ENCODE measurements at regions not wholly inside any gene's neighbourhood (a gene's known extent, or its start where the extent isn't known, plus 50 kb on each side); places are given as distances from the start of the nearest gene placed in this dataset.

DNA sequence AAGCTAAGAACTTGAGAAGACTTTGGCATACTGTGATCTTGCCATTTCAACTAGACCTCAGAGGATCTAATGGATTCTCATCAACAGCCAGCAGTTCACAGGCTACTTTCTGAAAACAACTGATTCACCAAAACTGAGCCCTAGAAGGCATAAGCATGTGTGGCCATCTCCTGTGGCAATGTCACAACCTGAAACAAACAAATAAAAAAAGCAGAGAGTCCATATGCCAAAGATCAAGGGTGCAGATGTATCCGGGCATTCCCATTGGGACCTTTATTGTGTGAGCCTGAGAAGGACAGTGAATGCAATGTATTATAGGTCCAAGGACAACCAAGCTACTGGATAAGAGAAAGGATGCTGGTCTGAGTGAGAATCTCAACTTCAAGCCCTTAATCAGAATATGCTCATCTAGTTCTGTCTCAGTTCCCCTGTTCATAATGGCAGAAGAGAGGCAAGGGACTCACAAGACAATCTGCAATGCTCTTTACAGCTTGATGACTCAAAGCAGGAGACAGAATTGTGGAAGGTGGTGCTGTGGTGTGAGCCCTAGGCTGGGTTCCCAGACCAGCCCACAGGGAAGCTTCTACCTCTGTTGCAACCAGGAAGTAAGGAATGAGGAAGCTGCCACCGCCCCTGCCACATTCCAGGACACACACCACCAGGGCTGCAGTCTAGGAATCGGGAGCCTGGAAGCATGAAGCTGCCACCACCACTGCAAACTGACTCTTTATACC, 133.7 kb downstream of the RAP2A start:
- DNase-seq (ENCODE audit: low spot score) = no peak
- Histone ChIP-seq H3K27ac (no peak overlapping the region), H3K4me3 (no peak overlapping the region)
- TF ChIP-seq, protein P1, sequence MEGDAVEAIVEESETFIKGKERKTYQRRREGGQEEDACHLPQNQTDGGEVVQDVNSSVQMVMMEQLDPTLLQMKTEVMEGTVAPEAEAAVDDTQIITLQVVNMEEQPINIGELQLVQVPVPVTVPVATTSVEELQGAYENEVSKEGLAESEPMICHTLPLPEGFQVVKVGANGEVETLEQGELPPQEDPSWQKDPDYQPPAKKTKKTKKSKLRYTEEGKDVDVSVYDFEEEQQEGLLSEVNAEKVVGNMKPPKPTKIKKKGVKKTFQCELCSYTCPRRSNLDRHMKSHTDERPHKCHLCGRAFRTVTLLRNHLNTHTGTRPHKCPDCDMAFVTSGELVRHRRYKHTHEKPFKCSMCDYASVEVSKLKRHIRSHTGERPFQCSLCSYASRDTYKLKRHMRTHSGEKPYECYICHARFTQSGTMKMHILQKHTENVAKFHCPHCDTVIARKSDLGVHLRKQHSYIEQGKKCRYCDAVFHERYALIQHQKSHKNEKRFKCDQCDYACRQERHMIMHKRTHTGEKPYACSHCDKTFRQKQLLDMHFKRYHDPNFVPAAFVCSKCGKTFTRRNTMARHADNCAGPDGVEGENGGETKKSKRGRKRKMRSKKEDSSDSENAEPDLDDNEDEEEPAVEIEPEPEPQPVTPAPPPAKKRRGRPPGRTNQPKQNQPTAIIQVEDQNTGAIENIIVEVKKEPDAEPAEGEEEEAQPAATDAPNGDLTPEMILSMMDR (IDR thresholded peaks at IDR 0.05) = no peak

DNA sequence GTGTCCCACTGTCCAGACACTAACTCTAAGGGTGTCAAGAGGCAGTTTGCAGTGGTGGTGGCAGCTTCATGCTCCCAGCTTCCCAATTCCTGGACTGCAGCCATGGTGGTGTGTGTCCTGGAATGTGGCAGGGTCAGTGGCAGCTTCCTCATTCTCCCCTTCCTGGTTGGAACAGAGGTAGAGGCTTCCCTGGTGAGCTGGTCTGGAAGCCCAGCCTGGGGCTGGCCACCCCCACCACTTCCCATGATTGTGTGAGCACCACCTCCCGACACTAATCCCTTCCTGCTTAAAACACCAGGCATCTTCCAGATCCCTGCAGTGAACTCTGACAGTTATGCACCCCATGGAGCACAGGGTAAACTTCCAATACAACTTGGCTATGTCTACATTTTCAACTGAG, 134.9 kb downstream of the RAP2A start:
- no peak for DNase-seq (ENCODE audit: low spot score)
- no peak overlapping the region for H3K4me3 ChIP-seq

DNA sequence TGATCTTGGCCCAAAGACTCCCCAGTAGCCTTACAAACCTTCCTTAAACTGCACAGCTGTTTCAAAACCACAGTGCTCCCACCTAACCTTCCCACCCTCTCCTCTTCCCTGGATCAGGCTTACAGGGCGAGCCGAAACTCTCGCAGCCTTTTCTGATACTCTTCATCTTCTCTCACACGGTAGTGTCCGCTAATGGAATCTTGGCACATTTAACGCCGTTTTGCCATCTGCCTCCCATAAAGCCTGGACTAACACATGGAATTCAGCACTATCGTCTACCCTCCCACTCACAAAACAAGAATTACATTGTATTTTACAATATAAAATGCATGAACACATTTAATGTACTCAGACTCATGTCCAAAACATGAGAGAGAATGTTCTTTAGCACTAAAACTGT, 135.9 kb downstream of the RAP2A start:
- no peak for DNase-seq (ENCODE audit: low spot score)
- Histone ChIP-seq H3K4me3 (peak overlapping the region; percentile 13), H3K27ac (no peak overlapping the region)
- TF ChIP-seq, protein P1 (IDR thresholded peaks at IDR 0.05) = no peak

More for the DNA sequence above, 134.9 kb downstream of the RAP2A start:
- TF ChIP-seq, protein P1 (IDR thresholded peaks at IDR 0.05) = no peak
- H3K27ac ChIP-seq = no peak overlapping the region

DNA sequence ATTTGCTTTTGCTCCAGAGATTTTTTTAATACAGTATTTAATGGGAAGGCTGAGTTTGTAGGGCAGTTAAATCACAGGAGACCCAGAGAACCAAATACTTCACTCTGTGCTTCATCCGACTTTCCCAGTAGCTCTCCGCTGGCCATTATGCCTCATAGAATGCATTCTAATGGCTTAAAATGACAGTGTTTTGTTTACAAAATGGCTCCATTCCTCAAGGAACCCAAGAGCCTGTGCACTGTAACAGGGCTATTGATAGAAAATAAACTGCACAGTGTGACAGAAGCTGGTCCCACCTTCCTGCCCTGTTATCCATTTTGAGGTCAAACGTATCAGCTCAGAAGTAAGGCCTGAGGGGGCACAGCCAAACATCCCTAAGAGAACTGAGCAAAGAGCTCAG, 136.5 kb downstream of the RAP2A start:
- DNase-seq (ENCODE audit: low spot score) = no peak
- TF ChIP-seq, protein P1 (IDR thresholded peaks at IDR 0.05) = no peak
- no peak overlapping the region for H3K4me3 ChIP-seq
- H3K27ac ChIP-seq = peak overlapping the region in 1 of 2 donors; percentile 3

DNA sequence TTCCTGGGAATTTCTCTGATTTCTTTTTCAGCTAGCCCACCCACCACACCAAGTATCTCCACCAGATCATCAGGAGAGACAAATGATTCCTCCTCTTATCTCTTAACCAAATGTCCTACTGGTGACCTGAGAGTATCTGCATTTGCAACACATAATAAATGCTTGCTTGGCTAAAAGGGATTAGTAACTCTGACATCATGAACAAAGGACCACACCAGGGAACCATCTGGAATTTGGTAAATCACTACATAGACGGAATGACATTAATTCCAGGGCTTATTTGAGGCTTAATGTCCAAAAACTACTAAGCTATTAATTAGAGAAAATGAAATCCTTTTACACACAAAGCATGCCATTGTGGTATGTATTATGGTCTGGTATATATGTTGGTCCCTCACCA, 139.0 kb downstream of the RAP2A start:
- no peak for DNase-seq (ENCODE audit: low spot score)
- TF ChIP-seq, protein P1 (IDR thresholded peaks at IDR 0.05) = no peak
- Histone ChIP-seq H3K27ac (no peak overlapping the region), H3K4me3 (no peak overlapping the region)

DNA sequence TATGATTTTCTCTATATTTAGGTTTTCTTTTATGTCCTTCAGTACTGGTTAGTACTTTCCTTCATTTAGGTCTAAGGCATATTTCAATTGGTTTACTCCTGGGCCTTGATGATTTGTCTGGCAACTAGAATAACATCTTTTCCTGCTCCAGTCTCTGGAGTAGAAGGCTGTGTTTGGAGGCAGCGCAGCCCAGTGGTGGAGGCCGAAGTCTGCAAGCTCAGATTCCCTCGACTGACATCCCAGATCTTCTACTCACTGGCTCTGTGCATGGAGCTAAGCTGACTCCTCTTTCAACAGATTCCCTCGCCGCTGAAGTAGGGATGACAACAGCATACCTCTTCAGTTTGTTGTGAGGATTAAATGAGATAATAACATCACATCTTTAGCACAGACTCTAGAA, 141.0 kb downstream of the RAP2A start:
- TF ChIP-seq, protein P1 (IDR thresholded peaks at IDR 0.05) = no peak
- H3K27ac ChIP-seq = no peak overlapping the region
- no peak overlapping the region for H3K4me3 ChIP-seq
- no peak for DNase-seq (ENCODE audit: low spot score)

DNA sequence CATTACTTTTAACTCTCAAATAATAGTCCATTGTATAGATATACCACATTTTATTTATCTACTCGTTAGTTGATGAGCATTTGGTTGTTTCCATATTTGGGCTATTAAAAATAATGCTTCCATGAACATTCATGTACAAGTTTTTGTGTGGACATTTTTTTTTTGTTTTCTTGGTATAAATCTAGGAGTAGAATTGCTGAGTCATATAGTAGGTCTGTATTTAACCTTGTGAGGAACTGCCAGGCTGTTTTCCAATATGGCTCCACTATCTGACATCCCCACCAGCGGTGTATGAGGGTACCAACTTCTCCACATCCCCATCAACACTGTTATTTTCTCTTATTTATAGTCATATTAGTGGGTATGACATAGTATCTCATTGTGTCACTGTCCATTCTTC, 143.1 kb downstream of the RAP2A start:
- TF ChIP-seq, protein P1 (IDR thresholded peaks at IDR 0.05) = no peak
- Histone ChIP-seq H3K4me3 (no peak overlapping the region), H3K27ac (no peak overlapping the region)
- DNase-seq (ENCODE audit: low spot score) = no peak
